ENCODE measurements at regions not wholly inside any gene's neighbourhood (a gene's known extent, or its start where the extent isn't known, plus 50 kb on each side); places are given as distances from the start of the nearest gene placed in this dataset.

DNA sequence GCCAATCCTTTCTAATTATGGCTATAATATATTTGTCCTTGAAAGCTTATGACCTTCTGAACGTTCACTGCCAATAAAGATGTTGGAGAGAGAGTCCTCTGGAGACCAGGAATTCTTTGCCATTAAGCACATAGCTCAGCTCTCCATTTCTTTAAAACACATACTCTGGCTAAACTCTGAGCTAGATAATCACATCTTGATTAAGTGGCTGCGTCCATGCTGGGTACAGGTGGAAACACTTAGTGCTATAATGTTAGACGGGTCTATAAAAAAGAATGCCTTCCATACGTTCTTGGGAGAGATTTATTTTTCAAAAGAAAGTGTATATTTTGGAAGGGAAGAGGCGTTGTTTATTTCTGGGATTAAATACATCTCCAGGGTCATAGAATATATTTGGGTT, 314.5 kb downstream of the LPIN1 start:
- H3K4me3 ChIP-seq (ENCODE audit: control insufficient read depth in 2 of 3, extremely low read depth in 1 of 3, insufficient read depth in 2 of 3, low read depth in 1 of 3, low read length in 3 of 3): no peak overlapping the region
- no peaks in the 10 kb centered on the region for H3K36me3 ChIP-seq (ENCODE audit: control insufficient read depth in 2 of 2, extremely low read depth in 1 of 2, insufficient read depth in 2 of 2, low read length in 2 of 2)
- DNase-seq (ENCODE audit: low read depth, low spot score): no peak
- H3K27ac ChIP-seq (ENCODE audit: control insufficient read depth, insufficient read depth, low read length): no peak overlapping the region
- dilution Hi-C loops (cut with MboI; ENCODE audit: extremely low pct_ligation_motif_present, low sequenced_read_pairs): no loop called here
- TF ChIP-seq, protein P1, sequence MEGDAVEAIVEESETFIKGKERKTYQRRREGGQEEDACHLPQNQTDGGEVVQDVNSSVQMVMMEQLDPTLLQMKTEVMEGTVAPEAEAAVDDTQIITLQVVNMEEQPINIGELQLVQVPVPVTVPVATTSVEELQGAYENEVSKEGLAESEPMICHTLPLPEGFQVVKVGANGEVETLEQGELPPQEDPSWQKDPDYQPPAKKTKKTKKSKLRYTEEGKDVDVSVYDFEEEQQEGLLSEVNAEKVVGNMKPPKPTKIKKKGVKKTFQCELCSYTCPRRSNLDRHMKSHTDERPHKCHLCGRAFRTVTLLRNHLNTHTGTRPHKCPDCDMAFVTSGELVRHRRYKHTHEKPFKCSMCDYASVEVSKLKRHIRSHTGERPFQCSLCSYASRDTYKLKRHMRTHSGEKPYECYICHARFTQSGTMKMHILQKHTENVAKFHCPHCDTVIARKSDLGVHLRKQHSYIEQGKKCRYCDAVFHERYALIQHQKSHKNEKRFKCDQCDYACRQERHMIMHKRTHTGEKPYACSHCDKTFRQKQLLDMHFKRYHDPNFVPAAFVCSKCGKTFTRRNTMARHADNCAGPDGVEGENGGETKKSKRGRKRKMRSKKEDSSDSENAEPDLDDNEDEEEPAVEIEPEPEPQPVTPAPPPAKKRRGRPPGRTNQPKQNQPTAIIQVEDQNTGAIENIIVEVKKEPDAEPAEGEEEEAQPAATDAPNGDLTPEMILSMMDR (optimal IDR thresholded peaks at IDR 0.05 in 1 of 3, IDR thresholded peaks at IDR 0.05 in 1 of 3, conservative IDR thresholded peaks at IDR 0.05 in 1 of 3; ENCODE audit: extremely low read depth in 1 of 3, insufficient read depth in 2 of 3, low read length in 3 of 3): no peak
- TF ChIP-seq EZH2 (IDR thresholded peaks at IDR 0.05; ENCODE audit: low read length): no peak
- no peaks in the 10 kb centered on the region for H3K9me1 ChIP-seq (ENCODE audit: control insufficient read depth, extremely low read depth, insufficient read depth, low read length)
- H3K9ac ChIP-seq (ENCODE audit: control insufficient read depth, extremely low read depth, insufficient read depth, low read length): no peak overlapping the region
- H3K79me2 ChIP-seq (ENCODE audit: control insufficient read depth, insufficient read depth, low read length): no peaks in the 10 kb centered on the region
- no peak for FAIRE-seq
- H3K9me3 ChIP-seq (ENCODE audit: control insufficient read depth, low read depth, low read length): no peaks in the 10 kb centered on the region
- H4K20me1 ChIP-seq (ENCODE audit: control insufficient read depth, extremely low read depth, insufficient read depth, low read length): no peaks in the 10 kb centered on the region
- H3K4me2 ChIP-seq (ENCODE audit: control insufficient read depth, extremely low read depth, insufficient read depth, low read depth, low read length): no peak overlapping the region
- H3K27me3 ChIP-seq (ENCODE audit: control insufficient read depth, extremely low read depth, insufficient read depth, low read length): peaks cover 11% of the 10 kb centered on the region
- no peaks in the 10 kb centered on the region for H3K4me1 ChIP-seq (ENCODE audit: control insufficient read depth, extremely low read depth, insufficient read depth, low read length)
- H2AFZ ChIP-seq (ENCODE audit: control insufficient read depth, low read length): no peak overlapping the region

DNA sequence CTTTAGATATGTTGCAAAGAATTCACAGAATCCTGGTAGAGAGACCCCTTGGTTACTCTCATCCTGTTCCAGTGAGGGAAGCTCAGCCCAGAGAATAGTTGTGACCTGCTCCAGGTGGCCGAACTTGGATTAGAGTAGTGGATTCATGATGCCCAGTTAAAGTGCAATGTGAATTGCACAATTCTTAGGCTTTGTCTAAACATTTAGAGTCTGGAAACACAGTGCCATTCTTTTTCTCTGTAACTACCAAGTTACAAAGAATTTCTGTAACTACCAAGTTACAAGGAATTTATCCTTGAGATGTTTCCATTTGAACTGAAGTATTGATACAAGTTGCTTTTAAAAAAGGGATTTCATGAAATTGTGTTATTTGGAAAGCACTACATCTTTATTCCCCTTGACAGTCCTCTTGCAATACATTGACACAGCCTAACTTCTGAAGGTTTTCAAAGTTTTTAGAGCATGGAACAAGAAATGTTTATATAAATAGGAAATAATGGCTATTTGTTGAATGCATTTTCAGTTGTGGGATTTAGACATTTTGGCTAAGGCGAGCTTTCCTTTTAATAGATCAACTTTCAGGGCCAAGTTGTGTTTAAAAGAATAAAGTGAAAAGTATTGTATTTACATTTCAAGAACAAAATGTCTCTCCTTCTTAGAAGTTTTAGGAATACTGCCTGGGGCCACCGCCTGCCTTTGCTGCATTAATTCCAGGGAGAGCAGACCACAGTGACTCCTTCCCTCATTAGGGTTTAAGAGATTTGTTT, 315.0 kb downstream of the LPIN1 start:
- H3K36me3 ChIP-seq (ENCODE audit: control insufficient read depth in 2 of 2, extremely low read depth in 1 of 2, insufficient read depth in 2 of 2, low read length in 2 of 2): no peaks in the 10 kb centered on the region
- H2AFZ ChIP-seq (ENCODE audit: control insufficient read depth, low read length): no peak overlapping the region
- H3K9ac ChIP-seq (ENCODE audit: control insufficient read depth, extremely low read depth, insufficient read depth, low read length): no peak overlapping the region
- H3K4me3 ChIP-seq (ENCODE audit: control insufficient read depth in 2 of 3, extremely low read depth in 1 of 3, insufficient read depth in 2 of 3, low read depth in 1 of 3, low read length in 3 of 3): no peak overlapping the region
- no peak for DNase-seq (ENCODE audit: low read depth, low spot score)
- H3K9me1 ChIP-seq (ENCODE audit: control insufficient read depth, extremely low read depth, insufficient read depth, low read length): no peaks in the 10 kb centered on the region
- dilution Hi-C loops (cut with MboI; ENCODE audit: extremely low pct_ligation_motif_present, low sequenced_read_pairs): no loop called here
- FAIRE-seq: no peak
- H3K9me3 ChIP-seq (ENCODE audit: control insufficient read depth, low read depth, low read length): no peaks in the 10 kb centered on the region
- H4K20me1 ChIP-seq (ENCODE audit: control insufficient read depth, extremely low read depth, insufficient read depth, low read length): no peaks in the 10 kb centered on the region
- peaks cover 11% of the 10 kb centered on the region for H3K27me3 ChIP-seq (ENCODE audit: control insufficient read depth, extremely low read depth, insufficient read depth, low read length)
- TF ChIP-seq EZH2 (IDR thresholded peaks at IDR 0.05; ENCODE audit: low read length): no peak
- TF ChIP-seq, protein P1 (optimal IDR thresholded peaks at IDR 0.05 in 1 of 3, IDR thresholded peaks at IDR 0.05 in 1 of 3, conservative IDR thresholded peaks at IDR 0.05 in 1 of 3; ENCODE audit: extremely low read depth in 1 of 3, insufficient read depth in 2 of 3, low read length in 3 of 3): no peak
- no peaks in the 10 kb centered on the region for H3K79me2 ChIP-seq (ENCODE audit: control insufficient read depth, insufficient read depth, low read length)
- H3K27ac ChIP-seq (ENCODE audit: control insufficient read depth, insufficient read depth, low read length): no peak overlapping the region
- no peaks in the 10 kb centered on the region for H3K4me1 ChIP-seq (ENCODE audit: control insufficient read depth, extremely low read depth, insufficient read depth, low read length)
- H3K4me2 ChIP-seq (ENCODE audit: control insufficient read depth, extremely low read depth, insufficient read depth, low read depth, low read length): no peak overlapping the region
